Naive B cell (primary cell): ENCODE measurements at regions not wholly inside any gene's neighbourhood (a gene's known extent, or its start where the extent isn't known, plus 50 kb on each side); places are given as distances from the start of the nearest gene placed in this dataset.
"Not testable (repeated sequence)": the region's sequence is repeated elsewhere in the genome, so short reads cannot be mapped to it uniquely, and the experiment has no call there.

Experiments used
- ATAC-seq, 2 donors: fragments of 150-1000 bp; cut with Tn5 transposase; 2 replicates each; pipeline ENCODE4 v1.10.0; 2021; ENCODE audit warnings: low read depth in 2 of 2, mild to moderate bottlenecking in 2 of 2, moderate library complexity in 2 of 2
- DNase-seq: peaks from one replicate; pipeline ENCODE4 v3.0.0; 2022
- H3K27ac Mint-ChIP-seq, 6 donors: one replicate each; pipeline ENCODE4 v1.8.0; 2020 to 2022; ENCODE audit warnings: mild to moderate bottlenecking in 6 of 6, mixed read lengths in 6 of 6, moderate library complexity in 5 of 6, inconsistent platforms in 2 of 6
- H3K27me3 Mint-ChIP-seq, 3 donors: one replicate each; pipeline ENCODE4 v1.8.0; 2021 to 2022; ENCODE audit warnings: mixed read lengths in 3 of 3, mild to moderate bottlenecking in 1 of 3
- H3K36me3 Mint-ChIP-seq, 2 donors: one replicate each; pipeline ENCODE4 v1.8.0; 2020 to 2022; ENCODE audit warnings: mixed read lengths in 2 of 2, inconsistent platforms in 1 of 2, mild to moderate bottlenecking in 1 of 2
- H3K4me1 Mint-ChIP-seq, 3 donors: one replicate each; pipeline ENCODE4 v1.8.0; 2020 to 2022; ENCODE audit warnings: mixed read lengths in 3 of 3, inconsistent platforms in 1 of 3, mild to moderate bottlenecking in 1 of 3, moderate library complexity in 1 of 3
- H3K4me3 Mint-ChIP-seq, 8 donors: one replicate each; pipeline ENCODE4 v1.8.0; 2020 to 2022; ENCODE audit warnings: mild to moderate bottlenecking in 8 of 8, mixed read lengths in 8 of 8, moderate library complexity in 8 of 8, inconsistent platforms in 2 of 8
- H3K9me3 Mint-ChIP-seq, 7 donors: one replicate each; pipeline ENCODE4 v1.8.0; 2020 to 2022; ENCODE audit warnings: mixed read lengths in 7 of 7, mild to moderate bottlenecking in 5 of 7, inconsistent platforms in 2 of 7, moderate library complexity in 1 of 7

DNA sequence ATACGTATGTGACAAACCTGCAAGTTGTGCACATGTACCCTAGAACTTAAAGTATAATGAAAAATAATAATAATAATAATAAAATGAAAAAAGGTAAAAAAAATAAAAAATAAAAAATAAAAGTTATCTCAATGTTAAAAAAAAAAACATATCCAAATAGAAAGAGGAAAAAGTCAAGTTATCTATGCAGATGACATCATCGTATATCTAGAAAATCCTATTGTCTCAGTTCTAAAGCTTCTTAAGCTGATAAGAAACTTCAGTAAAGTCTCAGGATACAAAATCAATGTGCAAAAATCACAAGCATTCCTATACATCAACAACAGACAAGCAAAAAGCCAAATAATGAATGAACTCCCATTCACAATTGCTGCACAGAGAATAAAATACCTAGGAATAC lies 466.6 kb upstream of the PHF14 start:
- H3K36me3 Mint-ChIP-seq: no peaks in the 10 kb centered on the region
- DNase-seq (no peak), ATAC-seq (no peak)
- H3K4me3 Mint-ChIP-seq: no peak overlapping the region
- no peak overlapping the region for H3K27ac Mint-ChIP-seq
- no peaks in the 10 kb centered on the region for H3K27me3 Mint-ChIP-seq
- peaks cover 8 to 36% (median 14%) of the 10 kb centered on the region in 7 donors for H3K9me3 Mint-ChIP-seq
- H3K4me1 Mint-ChIP-seq: no peaks in the 10 kb centered on the region

DNA sequence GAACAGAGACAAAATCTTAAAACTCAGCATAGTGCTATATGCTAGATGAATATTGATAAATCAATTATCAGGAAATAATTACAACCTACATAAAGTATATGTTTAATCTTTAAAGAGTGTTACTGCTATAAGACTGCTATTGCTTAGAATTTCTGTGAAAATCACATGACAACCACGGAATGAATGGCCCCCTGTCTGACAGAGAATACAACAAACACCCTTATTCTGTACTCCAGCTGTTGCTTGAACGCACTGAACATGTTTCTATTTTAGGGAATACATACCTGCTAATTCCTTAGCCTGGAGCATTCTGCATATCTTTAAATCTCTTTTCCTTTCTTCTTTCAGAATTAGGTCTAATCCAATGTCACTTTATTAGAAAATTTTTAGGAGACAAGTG lies 452.4 kb upstream of the PHF14 start:
- Mint-ChIP-seq H3K27ac (no peak overlapping the region), H3K9me3 (peaks cover 0 to 7% (median 3%) of the 10 kb centered on the region in 7 donors), H3K36me3 (no peaks in the 10 kb centered on the region), H3K4me3 (no peak overlapping the region), H3K4me1 (no peaks in the 10 kb centered on the region), H3K27me3 (no peaks in the 10 kb centered on the region)
- DNase-seq (no peak), ATAC-seq (no peak)

DNA sequence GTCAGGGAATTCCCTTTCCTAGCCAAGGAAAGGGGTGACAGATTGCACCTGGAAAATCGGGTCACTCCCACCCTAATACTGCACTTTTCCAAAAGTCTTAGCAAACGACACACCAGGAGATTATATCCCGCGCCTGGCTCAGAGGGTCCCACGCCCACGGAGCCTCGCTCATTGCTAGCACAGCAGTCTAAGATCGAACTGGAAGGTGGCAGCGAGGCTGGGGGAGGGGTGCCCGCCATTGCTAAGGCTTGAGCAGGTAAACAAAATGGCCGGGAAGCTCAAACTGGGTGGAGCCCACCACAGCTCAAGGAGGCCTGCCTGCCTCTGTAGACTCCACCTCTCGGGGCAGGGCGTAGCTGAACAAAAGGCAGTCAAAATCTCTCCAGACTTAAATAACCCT lies 440.2 kb upstream of the PHF14 start:
- peaks cover 4 to 12% (median 7%) of the 10 kb centered on the region in 7 donors for H3K9me3 Mint-ChIP-seq
- H3K4me1 Mint-ChIP-seq, ATAC-seq, H3K36me3 Mint-ChIP-seq, H3K4me3 Mint-ChIP-seq, DNase-seq, H3K27ac Mint-ChIP-seq, H3K27me3 Mint-ChIP-seq: not testable (repeated sequence)

DNA sequence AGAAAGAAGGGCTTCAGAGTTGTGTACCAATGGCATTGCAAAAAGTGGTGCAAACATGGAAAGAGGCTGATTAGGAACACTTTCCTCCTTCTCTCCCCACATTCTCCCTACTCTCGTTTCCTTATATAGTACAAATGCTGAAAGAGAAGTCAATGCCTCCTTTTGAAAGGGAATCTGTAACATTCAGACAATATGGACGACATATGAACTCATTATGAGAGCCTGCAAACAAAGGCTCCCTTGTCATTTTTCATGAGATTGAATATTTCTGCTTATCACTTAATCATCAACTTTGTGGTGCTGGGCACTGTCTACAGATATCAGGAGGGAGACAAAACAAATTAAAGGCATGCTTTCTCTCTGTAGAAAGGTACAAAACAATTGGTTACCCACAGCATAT lies 437.1 kb upstream of the PHF14 start:
- Mint-ChIP-seq H3K4me1 (no peaks in the 10 kb centered on the region), H3K27me3 (no peaks in the 10 kb centered on the region), H3K27ac (no peak overlapping the region), H3K9me3 (peaks cover under 1 to 6% (median 4%) of the 10 kb centered on the region in 7 donors), H3K4me3 (no peak overlapping the region), H3K36me3 (no peaks in the 10 kb centered on the region)
- ATAC-seq: no peak
- DNase-seq: no peak

DNA sequence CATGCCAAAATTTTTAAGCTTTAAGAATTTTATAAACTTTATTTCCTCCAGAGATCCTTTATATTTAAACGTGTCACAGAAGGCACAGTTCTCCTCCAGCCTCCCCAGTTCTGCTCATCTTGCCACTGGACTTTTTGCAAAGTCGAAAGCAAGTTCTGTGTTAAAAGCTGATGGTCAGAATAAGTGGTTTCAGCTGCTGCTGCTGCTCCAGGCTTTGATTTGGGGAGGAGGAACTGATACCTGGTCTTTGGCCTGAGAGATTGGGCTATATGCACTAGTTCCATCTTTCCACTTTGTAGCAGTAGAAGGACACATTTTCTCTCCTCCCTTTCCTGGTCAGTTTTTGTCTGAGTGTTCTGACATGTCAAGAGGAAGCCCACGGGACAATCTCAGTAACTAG lies 435.9 kb upstream of the PHF14 start:
- DNase-seq: no peak
- H3K36me3 Mint-ChIP-seq: no peaks in the 10 kb centered on the region
- H3K4me1 Mint-ChIP-seq: no peaks in the 10 kb centered on the region
- no peak for ATAC-seq
- H3K27me3 Mint-ChIP-seq: no peaks in the 10 kb centered on the region
- H3K27ac Mint-ChIP-seq: no peak overlapping the region
- H3K4me3 Mint-ChIP-seq: no peak overlapping the region
- H3K9me3 Mint-ChIP-seq: peaks cover 0 to 5% (median 3%) of the 10 kb centered on the region in 7 donors

DNA sequence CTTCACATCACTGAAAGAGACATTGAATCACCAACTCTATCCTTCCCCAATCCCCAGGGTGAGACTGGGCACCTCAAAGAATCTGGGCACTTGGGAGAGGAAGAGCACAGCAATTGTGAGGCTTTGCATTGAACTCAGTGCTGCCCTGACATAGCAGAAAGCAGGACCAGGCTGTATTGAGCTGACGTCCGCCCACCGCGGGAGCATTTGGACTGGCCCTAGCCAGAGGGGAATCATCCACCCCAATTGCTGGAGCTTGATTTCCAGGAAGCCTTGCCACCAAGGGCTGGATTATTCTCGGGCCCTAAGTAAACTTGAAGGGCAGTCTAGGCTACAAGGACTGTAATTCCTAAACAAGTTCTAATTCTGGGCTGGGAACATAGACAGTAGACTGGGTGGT lies 416.3 kb upstream of the PHF14 start:
- Mint-ChIP-seq H3K27ac (no peak overlapping the region), H3K36me3 (no peaks in the 10 kb centered on the region), H3K4me3 (no peak overlapping the region), H3K9me3 (peaks cover 0 to 7% (median 2%) of the 10 kb centered on the region in 7 donors), H3K4me1 (no peaks in the 10 kb centered on the region), H3K27me3 (no peaks in the 10 kb centered on the region)
- no peak for ATAC-seq
- DNase-seq: no peak

DNA sequence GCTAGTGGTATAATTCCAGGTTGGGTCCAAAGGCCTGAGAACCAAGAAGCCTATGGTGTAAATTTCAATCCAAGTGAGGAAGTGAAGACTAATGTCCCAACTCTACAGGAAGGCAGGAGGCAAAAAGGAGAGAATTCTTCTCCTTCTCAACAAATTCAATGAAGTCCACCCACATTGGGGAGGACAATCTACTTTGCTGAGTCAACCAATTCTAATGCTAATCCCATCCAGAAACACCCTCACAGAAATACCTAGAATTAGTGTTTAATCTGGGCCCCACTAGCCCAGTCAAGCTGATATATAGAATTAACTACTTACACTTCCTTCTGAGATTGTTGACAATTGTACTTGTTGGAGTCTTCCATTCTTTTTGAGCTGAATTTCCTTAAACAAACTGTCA lies 413.2 kb upstream of the PHF14 start:
- ATAC-seq (no peak), DNase-seq (no peak)
- no peak overlapping the region for H3K27ac Mint-ChIP-seq
- H3K4me3 Mint-ChIP-seq: no peak overlapping the region
- no peaks in the 10 kb centered on the region for H3K4me1 Mint-ChIP-seq
- no peaks in the 10 kb centered on the region for H3K27me3 Mint-ChIP-seq
- H3K36me3 Mint-ChIP-seq: no peaks in the 10 kb centered on the region
- peaks cover 0 to 8% (median 4%) of the 10 kb centered on the region in 7 donors for H3K9me3 Mint-ChIP-seq

DNA sequence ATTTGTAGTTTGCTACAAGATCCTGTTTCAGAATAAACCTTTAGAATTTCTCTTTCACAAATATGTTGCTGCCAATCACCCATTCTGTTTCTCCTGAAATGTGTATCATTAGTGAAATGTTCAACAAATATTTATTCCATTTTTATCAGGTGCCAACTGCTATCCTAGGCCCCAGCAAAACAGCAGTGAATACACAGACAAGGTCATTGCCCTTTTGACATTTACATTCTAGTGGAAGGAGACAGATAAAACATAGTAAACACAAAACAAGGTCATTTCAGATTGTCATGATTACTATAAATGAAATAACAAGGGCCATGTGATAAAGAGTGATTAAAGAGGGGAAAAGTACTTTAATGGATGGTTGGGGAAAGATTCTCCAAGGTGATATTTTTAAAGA lies 404.8 kb upstream of the PHF14 start:
- no peaks in the 10 kb centered on the region for H3K4me1 Mint-ChIP-seq
- H3K27ac Mint-ChIP-seq: no peak overlapping the region
- no peak overlapping the region for H3K4me3 Mint-ChIP-seq
- H3K27me3 Mint-ChIP-seq: no peaks in the 10 kb centered on the region
- no peaks in the 10 kb centered on the region for H3K36me3 Mint-ChIP-seq
- peaks cover 1 to 15% (median 4%) of the 10 kb centered on the region in 7 donors for H3K9me3 Mint-ChIP-seq
- ATAC-seq: no peak
- DNase-seq: no peak

DNA sequence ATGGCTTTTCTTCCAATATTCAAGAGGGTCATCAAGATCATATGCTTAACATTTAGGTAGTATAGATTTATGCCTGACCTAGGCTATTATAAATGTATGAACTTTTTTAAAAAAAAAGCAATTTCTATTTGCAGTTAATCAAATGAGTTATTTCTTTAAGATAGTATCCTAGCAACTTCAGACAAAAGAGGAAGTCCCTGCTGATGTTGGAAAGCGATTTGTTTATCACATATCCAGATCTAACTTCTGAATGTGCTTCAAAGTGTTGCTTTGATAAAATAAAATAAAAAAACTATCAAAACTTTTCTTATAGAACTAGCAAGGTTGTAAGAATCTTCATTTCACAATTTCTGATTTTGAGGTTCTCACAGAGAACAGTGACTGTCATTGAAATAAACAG lies 401.9 kb upstream of the PHF14 start:
- Mint-ChIP-seq H3K36me3 (no peaks in the 10 kb centered on the region), H3K27ac (no peak overlapping the region), H3K9me3 (peaks cover 0 to 3% (median 0%) of the 10 kb centered on the region in 7 donors), H3K4me3 (no peak overlapping the region), H3K27me3 (no peaks in the 10 kb centered on the region), H3K4me1 (no peaks in the 10 kb centered on the region)
- ATAC-seq (no peak), DNase-seq (no peak)

DNA sequence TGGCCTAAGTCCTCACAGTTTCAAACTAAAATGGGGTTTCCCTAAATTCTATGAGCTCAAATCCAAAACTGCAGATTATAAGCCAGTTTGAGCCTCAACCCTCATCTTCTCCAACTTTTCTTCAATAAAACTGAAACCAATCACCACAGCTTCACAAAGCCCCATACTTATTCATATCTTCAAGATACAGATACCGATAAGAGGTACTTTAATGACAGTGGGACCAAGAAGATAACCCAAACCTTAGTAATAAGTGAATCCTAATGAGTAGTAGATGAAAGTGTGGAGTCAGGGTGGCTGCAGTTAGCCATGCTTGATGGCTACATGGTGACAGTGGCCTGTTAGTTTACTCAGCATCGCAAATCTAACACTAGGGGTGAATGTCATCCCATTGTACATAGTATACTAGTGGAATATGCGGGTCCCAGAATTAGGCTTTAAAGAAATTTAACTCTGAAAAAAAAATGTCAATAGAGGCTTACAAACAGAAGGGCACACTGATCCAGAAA lies 395.8 kb upstream of the PHF14 start:
- Mint-ChIP-seq H3K4me3 (no peak overlapping the region), H3K27me3 (no peaks in the 10 kb centered on the region), H3K4me1 (no peaks in the 10 kb centered on the region), H3K36me3 (no peaks in the 10 kb centered on the region), H3K9me3 (peaks cover 0 to 2% (median 0%) of the 10 kb centered on the region in 7 donors), H3K27ac (no peak overlapping the region)
- ATAC-seq (no peak), DNase-seq (no peak)

DNA sequence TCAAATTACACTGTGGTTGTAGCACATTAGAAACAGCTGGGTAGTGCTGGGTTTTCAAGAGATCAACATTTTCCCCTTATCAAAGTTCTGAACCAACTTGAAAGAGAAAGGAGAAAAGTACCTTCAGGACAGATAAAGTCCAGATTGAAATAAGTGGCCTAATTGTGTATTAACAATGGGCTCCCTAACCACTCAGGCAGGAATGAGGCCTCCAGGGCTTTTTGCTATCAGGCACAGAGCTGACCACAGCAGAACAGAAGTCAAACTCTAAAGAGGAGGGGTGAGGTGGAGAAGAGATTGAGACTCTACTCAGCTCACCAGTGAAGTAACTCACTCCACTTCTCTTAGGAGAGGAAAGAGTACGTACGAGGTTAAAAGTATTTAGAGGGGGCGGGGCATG lies 394.1 kb upstream of the PHF14 start:
- Mint-ChIP-seq H3K4me1 (no peaks in the 10 kb centered on the region), H3K27me3 (no peaks in the 10 kb centered on the region), H3K36me3 (no peaks in the 10 kb centered on the region), H3K27ac (peak overlapping the region in 1 of 6 donors; percentile 47), H3K9me3 (peaks cover 0 to 1% (median 0%) of the 10 kb centered on the region in 7 donors), H3K4me3 (no peak overlapping the region)
- DNase-seq (no peak), ATAC-seq (no peak)

DNA sequence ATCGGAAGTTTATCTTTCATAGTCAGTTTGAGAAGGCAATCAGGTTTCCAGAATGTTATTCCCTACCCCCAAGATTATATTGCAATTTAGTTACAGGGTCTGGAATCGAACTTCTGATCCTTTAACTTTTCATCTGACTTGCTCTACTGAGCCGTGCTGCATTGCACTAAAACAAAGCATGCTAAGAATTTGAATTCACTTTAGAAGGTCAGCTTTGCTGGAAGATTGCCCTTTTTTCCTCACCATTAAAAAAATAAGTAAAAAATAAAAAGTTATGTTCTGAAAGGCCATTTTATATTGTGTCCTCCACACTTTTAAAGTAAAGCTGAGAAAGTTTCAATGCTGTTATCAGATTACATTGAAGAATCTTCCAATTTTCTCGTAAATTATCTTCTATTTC lies 388.8 kb upstream of the PHF14 start:
- Mint-ChIP-seq H3K36me3 (no peaks in the 10 kb centered on the region), H3K4me1 (no peaks in the 10 kb centered on the region), H3K9me3 (no peaks in the 10 kb centered on the region), H3K27me3 (no peaks in the 10 kb centered on the region), H3K4me3 (no peak overlapping the region), H3K27ac (no peak overlapping the region)
- ATAC-seq (no peak), DNase-seq (no peak)

DNA sequence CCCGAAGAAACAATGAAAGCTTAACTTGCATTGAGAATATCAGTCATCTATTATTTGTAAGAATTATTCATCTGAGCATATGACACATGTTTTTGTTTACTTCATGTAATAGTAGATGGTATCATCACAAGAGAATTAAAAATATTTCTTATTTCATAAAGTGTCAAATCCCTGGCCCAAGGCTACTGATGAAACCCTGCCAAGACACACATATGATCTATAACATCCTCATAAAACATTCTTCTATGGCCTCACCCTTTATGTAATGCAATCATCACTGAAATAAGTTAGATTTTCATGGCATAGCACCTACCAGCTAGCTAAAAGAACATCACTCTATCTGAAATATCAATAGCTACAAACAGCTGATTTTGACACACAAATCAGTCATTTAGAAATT lies 385.6 kb upstream of the PHF14 start:
- H3K4me3 Mint-ChIP-seq: no peak overlapping the region

DNA sequence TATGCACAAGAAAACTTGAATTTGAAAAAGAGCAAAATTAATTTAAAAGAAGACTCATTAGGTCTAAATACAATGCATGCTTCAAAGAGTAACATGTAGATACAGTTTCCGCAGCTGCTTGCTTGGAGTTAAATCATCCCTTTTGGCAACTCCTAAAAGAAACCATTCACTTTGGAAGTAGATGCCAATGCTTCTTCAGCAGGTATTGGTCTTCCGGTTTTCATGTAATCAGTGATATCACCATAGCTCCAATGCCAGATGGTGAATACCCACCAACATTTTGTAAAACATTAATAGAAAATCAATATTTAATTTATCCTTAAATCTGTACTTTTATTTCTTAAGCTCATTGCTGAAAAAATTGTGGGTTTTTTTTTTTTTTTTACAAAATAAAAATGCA lies 381.1 kb upstream of the PHF14 start:
- DNase-seq (no peak), ATAC-seq (no peak)
- no peaks in the 10 kb centered on the region for H3K4me1 Mint-ChIP-seq
- H3K4me3 Mint-ChIP-seq: no peak overlapping the region
- H3K27ac Mint-ChIP-seq: no peak overlapping the region
- H3K27me3 Mint-ChIP-seq: no peaks in the 10 kb centered on the region
- H3K36me3 Mint-ChIP-seq: no peaks in the 10 kb centered on the region
- H3K9me3 Mint-ChIP-seq: peaks cover 0 to 3% (median 0%) of the 10 kb centered on the region in 7 donors

More for the DNA sequence above, 385.6 kb upstream of the PHF14 start:
- H3K9me3 Mint-ChIP-seq: no peaks in the 10 kb centered on the region
- no peak for DNase-seq
- H3K27ac Mint-ChIP-seq: no peak overlapping the region
- no peaks in the 10 kb centered on the region for H3K36me3 Mint-ChIP-seq
- H3K27me3 Mint-ChIP-seq: no peaks in the 10 kb centered on the region
- ATAC-seq: no peak
- H3K4me1 Mint-ChIP-seq: no peaks in the 10 kb centered on the region

DNA sequence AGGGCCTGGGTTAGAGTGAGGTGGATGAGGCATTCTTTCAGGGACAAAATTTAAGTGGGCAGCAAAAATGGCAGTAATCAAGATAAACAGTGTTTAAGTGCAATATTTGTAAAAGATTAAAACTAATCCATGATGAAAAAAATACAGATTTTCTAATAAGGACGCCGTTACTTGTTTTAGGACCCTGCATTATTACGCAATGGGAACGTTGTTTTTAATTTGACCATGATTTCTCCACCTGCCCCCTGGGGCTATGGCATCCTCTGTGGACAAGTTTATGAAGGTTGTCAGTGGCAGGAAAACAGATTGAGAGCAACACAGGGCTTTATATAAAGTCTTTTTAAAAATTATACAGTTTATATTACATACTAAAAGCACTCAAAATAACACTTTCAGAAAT lies 380.6 kb upstream of the PHF14 start:
- no peaks in the 10 kb centered on the region for H3K27me3 Mint-ChIP-seq

More for the DNA sequence above, 380.6 kb upstream of the PHF14 start:
- no peak overlapping the region for H3K27ac Mint-ChIP-seq
- no peak for ATAC-seq
- no peak for DNase-seq
- peaks cover 0 to 3% (median 0%) of the 10 kb centered on the region in 7 donors for H3K9me3 Mint-ChIP-seq
- no peaks in the 10 kb centered on the region for H3K36me3 Mint-ChIP-seq
- no peaks in the 10 kb centered on the region for H3K4me1 Mint-ChIP-seq
- H3K4me3 Mint-ChIP-seq: no peak overlapping the region
